Mammary epithelial cell (primary cell): ENCODE measurements at regions not wholly inside any gene's neighbourhood (a gene's known extent, or its start where the extent isn't known, plus 50 kb on each side); places are given as distances from the start of the nearest gene placed in this dataset.

Source experiments
- CTCF ChIP-seq, 2 donors: IDR thresholded peaks in 1 of 2; conservative IDR thresholded peaks in 1 of 2; 2 replicates each; pipeline ENCODE4 v1.5.1; 2011 to 2012; ENCODE audit warnings: inconsistent platforms in 2 of 2, low read length in 2 of 2, mild to moderate bottlenecking in 2 of 2, control low read depth in 1 of 2, low read depth in 1 of 2; ENCODE audit not compliant: insufficient read depth in 1 of 2; ENCODE audit errors: extremely low read depth in 1 of 2
- EZH2 ChIP-seq: IDR thresholded peaks from 2 replicates; pipeline ENCODE4 v1.6.1; 2012; ENCODE audit warnings: low read length, inconsistent platforms, borderline replicate concordance

GRCh38 chr2:194526121-194526520 lies 1130.9 kb upstream of the SLC39A10 start:
- TF ChIP-seq CTCF (conservative IDR thresholded peaks at IDR 0.05 in 1 of 2, IDR thresholded peaks at IDR 0.05 in 1 of 2; ENCODE audit: extremely low read depth in 1 of 2, insufficient read depth in 1 of 2, low read depth in 1 of 2, low read length in 2 of 2) (no peak), EZH2 (no peak)
